ENCODE measurements at regions not wholly inside any gene's neighbourhood (a gene's known extent, or its start where the extent isn't known, plus 50 kb on each side); places are given as distances from the start of the nearest gene placed in this dataset.

GRCh38 chr2:42922790-42923579 lies 130.6 kb upstream of the HAAO start:
- TF ChIP-seq POLR2AphosphoS5 (IDR thresholded peaks at IDR 0.05; ENCODE audit: low read depth, low read length) (no peak), SIN3A (IDR thresholded peaks at IDR 0.05; ENCODE audit: borderline replicate concordance, insufficient read depth, low read length) (no peak), REST (IDR thresholded peaks at IDR 0.05; ENCODE audit: insufficient read depth in 1 of 2, low read depth in 2 of 2, low read length in 2 of 2) (no peak)

All from PFSK-1 (cell line).